RWPE1 (cell line): ENCODE measurements at regions not wholly inside any gene's neighbourhood (a gene's known extent, or its start where the extent isn't known, plus 50 kb on each side); places are given as distances from the start of the nearest gene placed in this dataset.

ENCODE experiments used
- CTCF ChIA-PET: fragments of 350-600 bp; sonication (Branson Sonifier 250); formaldehyde crosslinking; extraction: SDS; loops from one replicate; lab custom pipeline; 2021; lab: Yijun Ruan, JAX
- POLR2A ChIA-PET: fragments of 400-600 bp; formaldehyde crosslinking; extraction: SDS; loops from one replicate; lab custom pipeline; 2020; ENCODE audit warnings: antibody characterized with exemption; ENCODE audit not compliant: low non-redundant PET; lab: Yijun Ruan, JAX
- DNase-seq: peaks from one replicate; pipeline ENCODE4 v3.0.0; 2012; ENCODE audit warnings: low spot score
- H3K27ac ChIP-seq: fragments of 450-650 bp; 2 replicates; pipeline ENCODE4 v1.5.1; 2017
- CTCF ChIP-seq: fragments of 450-650 bp; conservative IDR thresholded peaks from 2 replicates; pipeline ENCODE4 v1.5.1; 2017; ENCODE audit warnings: low read depth, mild to moderate bottlenecking

DNA sequence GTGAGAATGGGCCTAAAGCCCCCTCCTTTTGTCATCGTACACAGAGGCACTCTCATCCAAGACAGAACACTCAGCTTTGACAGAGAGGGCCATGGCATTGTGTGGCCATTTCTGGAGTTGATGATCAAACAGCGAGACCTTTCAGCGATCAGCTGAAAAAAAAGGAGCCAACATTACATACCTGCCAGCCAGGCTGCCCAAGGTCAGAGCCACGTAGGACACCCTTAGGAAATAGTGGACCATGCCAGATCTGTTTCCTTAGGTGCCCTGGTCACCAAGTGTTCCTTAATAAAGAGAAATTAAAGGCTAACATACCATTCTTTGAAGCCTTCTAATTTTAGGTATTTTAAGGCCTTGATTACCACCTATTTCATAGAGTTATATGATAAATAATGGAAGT lies 105.5 kb upstream of the PRLR start:
- H3K27ac ChIP-seq: no peak overlapping the region
- no peak for TF ChIP-seq CTCF
- POLR2A ChIA-PET: no interaction called here
- DNase-seq: no peak
- CTCF ChIA-PET: no interaction called here

DNA sequence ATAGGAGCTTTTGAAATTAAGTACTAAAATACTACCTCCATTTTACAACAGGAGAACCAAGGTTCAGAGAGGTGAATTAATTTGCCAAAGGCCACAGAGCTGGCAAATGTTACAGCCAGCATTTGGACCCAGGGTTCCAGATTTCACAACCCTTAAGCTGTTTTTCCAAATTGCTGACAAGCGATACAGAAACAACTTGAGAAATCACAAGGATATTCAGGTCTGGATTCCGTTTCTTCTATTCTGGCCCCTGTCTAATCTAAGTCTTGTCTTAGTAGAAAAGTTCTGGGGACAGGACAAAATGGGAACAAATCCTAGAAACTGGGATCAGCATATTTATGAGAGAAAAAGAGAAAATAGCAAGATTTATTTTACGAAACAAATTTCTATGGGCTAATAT lies 103.1 kb upstream of the PRLR start:
- H3K27ac ChIP-seq: no peak overlapping the region
- no peak for TF ChIP-seq CTCF
- ChIA-PET POLR2A (no interaction called here), CTCF (no interaction called here)
- no peak for DNase-seq

DNA sequence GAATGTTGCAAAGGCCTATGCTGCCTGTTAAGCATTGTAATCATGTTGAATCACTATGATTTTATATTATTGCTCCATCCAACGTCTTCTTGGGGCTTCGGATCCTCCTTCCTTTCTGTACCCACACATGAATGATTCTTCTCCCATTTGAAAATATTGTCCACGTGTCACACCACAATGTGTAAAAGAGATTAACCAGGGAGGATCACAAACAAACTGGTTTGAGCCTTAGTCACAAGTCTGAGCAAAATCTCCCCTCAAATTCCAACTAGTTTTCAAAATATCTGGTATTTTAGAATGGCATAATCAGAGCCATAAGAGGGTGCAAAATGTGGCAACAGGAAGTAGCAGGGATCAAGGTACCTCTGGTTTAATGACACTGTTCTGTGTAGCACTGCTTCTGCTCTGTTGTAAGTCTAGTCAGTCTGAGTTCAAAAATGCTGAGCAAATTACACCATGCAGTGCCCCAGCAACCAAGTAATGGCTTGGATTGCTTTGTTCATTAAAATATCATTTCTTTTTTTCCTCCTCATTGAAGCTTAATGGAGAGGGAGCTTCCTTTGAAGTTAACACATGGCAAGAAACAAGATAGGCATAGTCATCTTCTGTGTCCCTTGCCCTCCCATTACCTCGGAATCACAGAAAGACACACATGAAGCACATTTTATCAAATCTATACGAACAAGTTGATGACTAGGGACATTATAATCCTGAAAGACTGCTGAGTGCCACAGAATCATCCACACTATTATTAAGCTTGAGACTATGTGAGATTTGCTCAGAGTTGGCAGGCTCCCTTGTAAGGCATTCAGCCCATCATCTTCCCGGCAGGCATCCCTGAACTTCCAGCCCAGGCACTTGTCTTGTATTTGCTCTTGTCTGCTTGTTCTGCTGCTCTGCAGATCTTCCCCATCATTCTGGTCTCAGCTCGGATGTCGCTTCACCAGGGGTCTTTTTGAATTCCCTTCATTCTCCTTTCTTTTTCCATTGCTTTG lies 102.0 kb upstream of the PRLR start:
- no peak for TF ChIP-seq CTCF
- ChIA-PET POLR2A (no interaction called here), CTCF (no interaction called here)
- no peak for DNase-seq
- no peak overlapping the region for H3K27ac ChIP-seq

GRCh38 chr5:35325836-35326235 lies 95.5 kb upstream of the PRLR start:
- DNase-seq: no peak
- no peak for TF ChIP-seq CTCF
- ChIA-PET POLR2A (no interaction called here), CTCF (no interaction called here)
- H3K27ac ChIP-seq: no peak overlapping the region

- ChIA-PET POLR2A (no interaction called here), CTCF (no interaction called here)
- H3K27ac ChIP-seq: no peak overlapping the region
- DNase-seq: no peak
- no peak for TF ChIP-seq CTCF
Measured at GRCh38 chr5:35324679-35325078, 94.4 kb upstream of the PRLR start.

DNA sequence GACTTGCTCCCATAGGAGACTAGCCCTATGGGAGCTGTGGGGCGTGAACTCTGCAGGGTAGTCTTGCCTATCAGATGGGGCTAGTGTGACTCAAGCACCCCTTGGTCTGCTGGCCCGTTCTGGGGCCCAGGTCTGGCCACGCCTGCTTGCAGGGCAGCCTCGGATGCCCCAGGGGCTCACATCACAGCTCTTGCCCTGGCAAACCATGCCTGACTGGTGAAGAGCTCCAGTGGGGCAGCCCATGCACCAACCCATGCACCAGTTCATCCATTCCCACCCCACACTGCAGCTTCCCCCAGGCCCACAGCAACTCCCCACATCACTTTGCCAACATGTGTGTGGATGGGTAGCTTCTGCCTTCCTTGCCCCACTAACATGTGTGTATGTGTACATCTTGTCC lies 93.9 kb upstream of the PRLR start:
- no peak overlapping the region for H3K27ac ChIP-seq
- CTCF ChIA-PET: no interaction called here
- no peak for TF ChIP-seq CTCF
- no peak for DNase-seq
- POLR2A ChIA-PET: no interaction called here
